SJCRH30 (cell line): ENCODE measurements at regions not wholly inside any gene's neighbourhood (a gene's known extent, or its start where the extent isn't known, plus 50 kb on each side); places are given as distances from the start of the nearest gene placed in this dataset.

Experiments
- DNase-seq, 2 experiments: peaks; one replicate each; pipeline ENCODE4 v3.0.0-alpha.2; 2015 to 2020
- H3K27ac ChIP-seq: fragments of 250-450 bp; sonication (Bioruptor Pico); 2 replicates; pipeline ENCODE4 v1.5.1; 2020; ENCODE audit warnings: mild to moderate bottlenecking, moderate library complexity
- H3K27me3 ChIP-seq: fragments of 250-450 bp; sonication (Bioruptor Pico); 2 replicates; pipeline ENCODE4 v1.5.1; 2020; ENCODE audit warnings: mild to moderate bottlenecking, moderate library complexity
- H3K36me3 ChIP-seq: fragments of 250-450 bp; sonication (Bioruptor Pico); 2 replicates; pipeline ENCODE4 v1.5.1; 2020; ENCODE audit warnings: mild to moderate bottlenecking, moderate library complexity
- H3K4me1 ChIP-seq: fragments of 250-450 bp; sonication (Bioruptor Pico); 2 replicates; pipeline ENCODE4 v1.5.1; 2020; ENCODE audit warnings: mild to moderate bottlenecking, moderate library complexity
- H3K4me3 ChIP-seq: fragments of 250-450 bp; sonication (Bioruptor Pico); 2 replicates; pipeline ENCODE4 v1.5.1; 2020; ENCODE audit warnings: mild to moderate bottlenecking, moderate library complexity
- H3K9me3 ChIP-seq: fragments of 250-450 bp; sonication (Bioruptor Pico); replicated peaks from 2 replicates; pipeline ENCODE4 v1.5.1; 2020; ENCODE audit warnings: mild to moderate bottlenecking, moderate library complexity

- no peak overlapping the region for H3K27ac ChIP-seq
- DNase-seq: no peak
- no peaks in the 10 kb centered on the region for H3K9me3 ChIP-seq
Measured at GRCh38 chr14:65824978-65825299, 412.4 kb downstream of the FUT8 start.

GRCh38 chr14:65826946-65827345, 414.4 kb downstream of the FUT8 start:
- Histone ChIP-seq H3K36me3 (no peaks in the 10 kb centered on the region), H3K27ac (no peak overlapping the region), H3K4me3 (no peak overlapping the region), H3K4me1 (no peaks in the 10 kb centered on the region), H3K27me3 (peaks cover 4% of the 10 kb centered on the region; the same call in 1 of the 2 replicates), H3K9me3 (no peaks in the 10 kb centered on the region)
- DNase-seq: no peak

More at GRCh38 chr14:65824978-65825299, 412.4 kb downstream of the FUT8 start:
- no peaks in the 10 kb centered on the region for H3K36me3 ChIP-seq
- no peaks in the 10 kb centered on the region for H3K4me1 ChIP-seq
- H3K27me3 ChIP-seq: peaks cover 4% of the 10 kb centered on the region; the same call in 1 of the 2 replicates
- no peak overlapping the region for H3K4me3 ChIP-seq

GRCh38 chr14:65827520-65827919, 415.0 kb downstream of the FUT8 start:
- Histone ChIP-seq H3K27ac (no peak overlapping the region), H3K27me3 (peaks cover 4% of the 10 kb centered on the region; the same call in 1 of the 2 replicates), H3K4me3 (no peak overlapping the region), H3K4me1 (no peaks in the 10 kb centered on the region), H3K9me3 (no peaks in the 10 kb centered on the region), H3K36me3 (no peaks in the 10 kb centered on the region)
- no peak for DNase-seq

DNA sequence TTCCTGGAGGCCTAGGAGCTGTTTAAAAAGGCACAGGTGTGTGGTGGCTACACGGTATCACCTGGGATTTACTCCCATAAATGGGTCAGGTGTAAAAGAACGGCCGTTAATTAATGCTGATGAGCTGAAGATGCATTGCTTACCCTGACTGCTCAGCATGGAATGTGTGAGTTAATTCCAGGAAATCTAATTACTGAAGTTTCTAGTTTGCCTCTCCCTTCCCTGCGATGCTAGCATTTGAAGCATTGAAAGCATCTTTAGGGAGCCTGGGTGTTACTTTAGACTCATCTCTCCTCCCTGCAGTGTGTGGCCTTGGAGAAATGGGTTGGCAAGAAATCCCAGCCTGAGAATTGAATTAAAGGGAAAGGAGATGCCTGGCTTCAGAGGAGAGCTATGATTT, 415.9 kb downstream of the FUT8 start:
- Histone ChIP-seq H3K36me3 (no peaks in the 10 kb centered on the region), H3K27ac (no peak overlapping the region), H3K9me3 (no peaks in the 10 kb centered on the region), H3K27me3 (peaks cover 4% of the 10 kb centered on the region; the same call in 1 of the 2 replicates), H3K4me3 (no peak overlapping the region), H3K4me1 (no peaks in the 10 kb centered on the region)
- no peak for DNase-seq

GRCh38 chr14:65832431-65833266, 420.1 kb downstream of the FUT8 start:
- Histone ChIP-seq H3K36me3 (no peaks in the 10 kb centered on the region), H3K27ac (no peak overlapping the region), H3K4me1 (no peaks in the 10 kb centered on the region), H3K27me3 (no peaks in the 10 kb centered on the region; the same call in 1 of the 2 replicates), H3K4me3 (no peak overlapping the region), H3K9me3 (no peaks in the 10 kb centered on the region)
- peak in 1 of 2 experiments; percentile 2 for DNase-seq

DNA sequence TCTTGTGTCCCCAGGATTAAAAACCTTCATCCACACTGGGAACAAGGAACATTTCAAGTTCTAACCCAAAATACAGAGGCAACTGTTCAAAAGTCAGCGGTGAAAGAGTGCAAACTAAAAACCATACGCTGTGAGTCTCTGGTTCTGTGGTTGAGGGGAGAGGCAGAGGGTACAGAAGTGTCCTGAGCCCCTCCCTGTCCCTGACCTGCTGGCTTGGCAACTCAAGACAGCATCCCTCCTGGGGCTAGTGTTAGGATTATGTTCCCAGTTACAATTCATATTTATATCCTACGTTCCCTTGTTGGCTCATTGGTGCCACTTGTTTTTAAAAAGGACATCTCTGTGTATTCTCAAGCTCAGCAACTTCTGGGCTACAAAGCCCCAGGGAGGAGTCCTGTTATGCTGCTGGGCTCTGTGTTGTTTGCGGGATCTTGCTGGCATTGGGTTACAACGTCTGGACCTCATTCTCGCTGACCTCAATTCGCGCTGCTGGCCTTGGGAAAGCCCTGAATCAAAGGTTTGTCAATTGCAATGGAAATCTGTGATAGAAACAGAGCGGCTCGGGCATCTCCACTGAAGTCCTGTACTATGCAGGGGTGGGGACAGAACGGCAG, 420.8 kb downstream of the FUT8 start:
- H3K27me3 ChIP-seq: no peaks in the 10 kb centered on the region; the same call in 1 of the 2 replicates
- no peaks in the 10 kb centered on the region for H3K4me1 ChIP-seq
- H3K9me3 ChIP-seq: no peaks in the 10 kb centered on the region
- H3K27ac ChIP-seq: no peak overlapping the region
- H3K36me3 ChIP-seq: no peaks in the 10 kb centered on the region
- H3K4me3 ChIP-seq: no peak overlapping the region
- DNase-seq: no peak

DNA sequence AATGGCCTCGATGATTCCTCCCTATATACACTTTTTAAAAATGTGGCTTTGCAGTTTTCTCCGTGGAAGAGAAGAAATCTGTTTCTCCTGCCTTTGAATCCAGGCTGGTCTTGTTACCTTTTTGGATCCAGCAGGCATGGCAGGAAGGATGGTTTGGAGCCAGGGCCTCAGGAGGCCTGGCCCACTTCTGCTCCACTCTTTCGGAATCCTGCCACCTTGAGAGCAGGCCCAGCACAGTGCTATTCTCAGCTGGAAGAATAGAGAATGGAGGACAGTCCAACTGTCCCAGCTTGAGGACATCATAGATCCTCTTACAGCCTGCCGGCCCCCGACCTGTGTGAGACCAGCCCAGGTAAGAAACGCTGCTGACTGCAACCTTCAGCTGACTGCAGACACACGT, 421.5 kb downstream of the FUT8 start:
- Histone ChIP-seq H3K4me3 (no peak overlapping the region), H3K27me3 (no peaks in the 10 kb centered on the region; the same call in 1 of the 2 replicates), H3K9me3 (no peaks in the 10 kb centered on the region), H3K27ac (no peak overlapping the region), H3K36me3 (no peaks in the 10 kb centered on the region), H3K4me1 (no peaks in the 10 kb centered on the region)
- no peak for DNase-seq

DNA sequence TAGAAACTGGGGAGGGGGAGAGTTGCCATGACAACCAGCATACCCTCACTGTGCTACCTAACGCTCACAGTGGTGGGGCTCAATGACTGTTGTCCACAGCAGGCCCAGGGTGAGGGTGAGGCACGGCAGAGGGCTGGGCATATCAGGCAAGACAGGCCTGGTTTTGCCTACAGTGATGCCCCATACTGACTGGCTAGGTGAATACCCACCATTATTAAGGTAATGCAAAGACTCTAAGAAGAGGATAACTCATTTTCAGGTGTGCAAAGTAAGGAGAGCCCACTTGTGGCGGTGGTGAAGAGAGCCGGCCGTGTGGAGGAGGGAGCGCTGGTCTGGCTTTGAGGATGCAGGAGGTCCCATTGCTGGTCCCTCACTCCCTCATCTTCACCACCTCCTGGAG, 422.3 kb downstream of the FUT8 start:
- Histone ChIP-seq H3K4me1 (no peaks in the 10 kb centered on the region), H3K36me3 (no peaks in the 10 kb centered on the region), H3K27me3 (no peaks in the 10 kb centered on the region; the same call in 1 of the 2 replicates), H3K9me3 (no peaks in the 10 kb centered on the region), H3K27ac (no peak overlapping the region), H3K4me3 (no peak overlapping the region)
- DNase-seq: no peak

DNA sequence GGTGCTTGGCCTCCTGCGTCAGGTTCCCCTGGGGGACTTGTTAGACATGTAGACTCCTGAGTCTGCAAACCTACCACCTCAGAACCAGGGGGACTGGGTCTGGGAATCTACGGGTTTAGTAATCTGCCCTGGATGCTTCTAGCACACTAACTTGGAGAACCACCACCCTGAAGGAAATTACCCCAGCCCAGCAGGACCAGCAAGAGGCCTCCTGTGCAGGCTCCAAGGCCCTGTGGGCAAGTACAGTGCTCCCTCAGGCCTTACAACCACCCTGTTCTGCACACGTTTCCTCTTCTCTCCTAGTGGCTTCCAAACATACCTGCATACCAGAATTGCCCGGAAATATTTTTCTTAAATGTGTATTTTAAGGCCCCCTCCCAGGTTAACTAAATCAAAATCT, 423.0 kb downstream of the FUT8 start:
- H3K9me3 ChIP-seq: no peaks in the 10 kb centered on the region
- no peak overlapping the region for H3K27ac ChIP-seq
- H3K4me3 ChIP-seq: no peak overlapping the region
- no peaks in the 10 kb centered on the region for H3K4me1 ChIP-seq
- no peaks in the 10 kb centered on the region for H3K27me3 ChIP-seq
- H3K36me3 ChIP-seq: no peaks in the 10 kb centered on the region
- no peak for DNase-seq

- DNase-seq: no peak
- Histone ChIP-seq H3K36me3 (no peaks in the 10 kb centered on the region), H3K9me3 (no peaks in the 10 kb centered on the region), H3K4me3 (no peak overlapping the region), H3K27me3 (no peaks in the 10 kb centered on the region), H3K4me1 (no peaks in the 10 kb centered on the region), H3K27ac (no peak overlapping the region)
Measured at GRCh38 chr14:65838565-65838964, 426.0 kb downstream of the FUT8 start.

- H3K9me3 ChIP-seq: no peaks in the 10 kb centered on the region
- H3K27ac ChIP-seq: no peak overlapping the region
- no peaks in the 10 kb centered on the region for H3K36me3 ChIP-seq
- DNase-seq: no peak
- H3K4me1 ChIP-seq: no peaks in the 10 kb centered on the region
- no peak overlapping the region for H3K4me3 ChIP-seq
- no peaks in the 10 kb centered on the region for H3K27me3 ChIP-seq
Measured at GRCh38 chr14:65840118-65840751, 427.7 kb downstream of the FUT8 start.

DNA sequence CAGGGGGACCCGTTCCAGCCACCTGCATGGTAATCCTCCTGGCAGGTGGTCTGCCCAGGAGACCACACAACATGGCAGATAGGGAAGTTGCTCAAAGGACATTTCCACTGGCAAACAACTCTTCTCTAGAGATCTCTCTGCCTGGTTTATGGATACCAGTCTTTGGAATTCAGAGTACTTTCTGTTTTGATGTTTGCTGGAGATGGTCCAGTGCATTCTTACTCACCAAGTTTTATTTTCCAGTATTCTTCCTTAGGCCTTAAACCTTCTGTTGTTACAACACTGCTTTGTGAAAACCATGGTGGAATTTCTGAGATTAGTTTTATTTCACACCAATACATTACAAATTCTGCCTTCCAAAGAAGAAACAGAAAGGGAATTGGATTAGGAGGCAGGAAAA, 428.3 kb downstream of the FUT8 start:
- no peaks in the 10 kb centered on the region for H3K9me3 ChIP-seq
- no peaks in the 10 kb centered on the region for H3K27me3 ChIP-seq
- H3K36me3 ChIP-seq: no peaks in the 10 kb centered on the region
- no peaks in the 10 kb centered on the region for H3K4me1 ChIP-seq
- no peak overlapping the region for H3K4me3 ChIP-seq
- DNase-seq: no peak
- no peak overlapping the region for H3K27ac ChIP-seq

DNA sequence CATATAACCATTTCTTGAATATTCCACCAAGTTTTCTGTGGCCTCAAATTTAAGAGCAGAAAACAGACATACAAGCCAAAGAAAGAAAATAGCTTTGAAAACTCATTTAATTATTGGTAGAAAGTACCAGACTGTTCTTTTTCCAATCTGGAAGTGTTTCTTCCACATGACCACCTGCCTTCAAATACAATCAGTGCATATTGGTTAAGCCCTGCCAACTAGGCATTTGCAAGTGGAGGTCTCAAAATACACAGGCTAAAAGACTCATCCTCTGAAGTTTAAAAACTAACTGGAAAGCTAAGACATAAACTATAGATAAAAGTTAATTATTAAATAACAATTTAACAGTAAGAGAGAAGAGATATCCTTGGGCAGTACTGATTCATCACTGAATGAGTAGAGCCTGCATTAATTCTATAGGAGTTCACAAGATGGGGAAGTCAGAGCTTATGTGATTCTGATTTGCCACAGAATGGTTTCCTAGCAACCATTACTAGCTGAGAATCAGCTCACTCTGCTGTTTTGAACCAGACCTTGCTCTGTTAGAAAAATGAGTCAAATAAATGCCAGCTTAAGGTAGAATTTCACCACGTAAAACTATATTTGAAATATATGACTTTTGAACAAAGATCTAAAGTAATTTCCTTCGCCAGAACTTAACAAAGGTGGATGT, 433.8 kb downstream of the FUT8 start:
- Histone ChIP-seq H3K27ac (no peak overlapping the region), H3K4me3 (no peak overlapping the region), H3K4me1 (no peaks in the 10 kb centered on the region), H3K9me3 (no peaks in the 10 kb centered on the region), H3K36me3 (no peaks in the 10 kb centered on the region), H3K27me3 (no peaks in the 10 kb centered on the region)
- no peak for DNase-seq

GRCh38 chr14:65847075-65847847, 434.7 kb downstream of the FUT8 start:
- no peaks in the 10 kb centered on the region for H3K4me1 ChIP-seq
- H3K27ac ChIP-seq: no peak overlapping the region
- H3K27me3 ChIP-seq: no peaks in the 10 kb centered on the region
- H3K36me3 ChIP-seq: no peaks in the 10 kb centered on the region
- no peak overlapping the region for H3K4me3 ChIP-seq
- H3K9me3 ChIP-seq: no peaks in the 10 kb centered on the region
- DNase-seq: no peak
